Endothelial cell of umbilical vein (primary cell): ENCODE measurements at regions not wholly inside any gene's neighbourhood (a gene's known extent, or its start where the extent isn't known, plus 50 kb on each side); places are given as distances from the start of the nearest gene placed in this dataset.

Experiments
- BruUV-seq: library from RNA; stranded (reverse); fragments of 400-500 nt; replicated peaks from 2 replicates; lab custom pipeline; 2021; lab: Mats Ljungman, UMichigan
- CTCF ChIA-PET: fragments of 300-600, 350-600 bp; sonication (Branson Sonifier 250); formaldehyde crosslinking; loops from one replicate; lab custom pipeline; 2021; ENCODE audit warnings: antibody characterized with exemption, inconsistent platforms; lab: Charles Lee
- POLR2A ChIA-PET: fragments of 300-600, 350-600 bp; sonication (Branson Sonifier 250); formaldehyde crosslinking; loops from one replicate; lab custom pipeline; 2021; ENCODE audit warnings: antibody characterized with exemption, inconsistent platforms; lab: Charles Lee
- DNase-seq: peaks from one replicate; pipeline ENCODE4 v3.0.0-alpha.2; 2011; ENCODE audit warnings: low read depth, low spot score
- FAIRE-seq: peaks from 2 replicates; lab custom pipeline; 2011; peaks lifted over from hg19 to GRCh38; lab: Jason Lieb, UNC
- H2AFZ ChIP-seq: 2 replicates; pipeline ENCODE4 v1.6.0; 2012; ENCODE audit warnings: low read depth, low read length, control low read depth, inconsistent platforms
- H3K27ac ChIP-seq: 2 replicates; pipeline ENCODE4 v1.5.1; 2011; ENCODE audit warnings: low read depth, mild to moderate bottlenecking, control low read depth, low read length, moderate library complexity; ENCODE audit not compliant: insufficient read depth
- H3K27me3 ChIP-seq, 2 experiments: 2 replicates each; pipeline versions ENCODE4 v1.6.0 to v1.6.1; 2011; ENCODE audit warnings: low read length in 2 of 2, mixed read lengths in 1 of 2; ENCODE audit not compliant: control insufficient read depth in 2 of 2, insufficient read depth in 2 of 2
- H3K36me3 ChIP-seq, 2 experiments: 2 replicates in 1 of 2; 3 replicates in 1 of 2; pipeline ENCODE4 v1.5.1; 2011; ENCODE audit warnings: low read length in 2 of 2, mild to moderate bottlenecking in 1 of 2, moderate library complexity in 1 of 2; ENCODE audit not compliant: control insufficient read depth in 2 of 2, insufficient read depth in 2 of 2; ENCODE audit errors: extremely low read depth in 1 of 2
- H3K4me1 ChIP-seq: 3 replicates; pipeline ENCODE4 v1.5.1; 2011; ENCODE audit warnings: mild to moderate bottlenecking, low read length; ENCODE audit not compliant: control insufficient read depth, insufficient read depth; ENCODE audit errors: extremely low read depth
- H3K4me2 ChIP-seq: 2 replicates; pipeline ENCODE4 v1.6.1; 2011; ENCODE audit warnings: low read length, control low read depth, mixed read lengths; ENCODE audit not compliant: insufficient read depth
- H3K4me3 ChIP-seq, 3 experiments: fragments of 200-600 bp in 1 of 3; sonication (generic), shearing (Covaris generic) in 1 of 3; replicated peaks in 1 of 3; 2 replicates each; pipeline ENCODE4 v1.5.1; 2011 to 2016; ENCODE audit warnings: control low read depth in 3 of 3, low read length in 3 of 3, mild to moderate bottlenecking in 2 of 3, inconsistent platforms in 1 of 3, low read depth in 1 of 3, moderate library complexity in 1 of 3; ENCODE audit not compliant: insufficient read depth in 1 of 3
- H3K79me2 ChIP-seq: 2 replicates; pipeline ENCODE4 v1.6.0; 2012; ENCODE audit warnings: low read length, inconsistent platforms; ENCODE audit not compliant: control insufficient read depth, insufficient read depth
- H3K9ac ChIP-seq: replicated peaks from 2 replicates; pipeline ENCODE3; 2011; ENCODE audit warnings: low read length, control low read depth; ENCODE audit not compliant: insufficient read depth; ENCODE audit errors: extremely low read depth
- H3K9me1 ChIP-seq: replicated peaks from 3 replicates; pipeline ENCODE4 v1.6.0; 2011; ENCODE audit warnings: mild to moderate bottlenecking, low read length; ENCODE audit not compliant: control insufficient read depth, insufficient read depth; ENCODE audit errors: extremely low read depth
- H3K9me3 ChIP-seq: replicated peaks from 2 replicates; pipeline ENCODE4 v1.5.1; 2012; ENCODE audit warnings: low read length, inconsistent platforms; ENCODE audit not compliant: control insufficient read depth, insufficient read depth
- H4K20me1 ChIP-seq: replicated peaks from 2 replicates; pipeline ENCODE3; 2011; ENCODE audit warnings: mild to moderate bottlenecking, low read length; ENCODE audit not compliant: control insufficient read depth, insufficient read depth; ENCODE audit errors: extremely low read depth
- EZH2 ChIP-seq: IDR thresholded peaks from 2 replicates; pipeline ENCODE4 v1.6.1; 2012; ENCODE audit warnings: borderline replicate concordance, low read depth, mild to moderate bottlenecking, moderate library complexity, low read length, inconsistent platforms; ENCODE audit not compliant: severe bottlenecking
- FOS ChIP-seq: IDR thresholded peaks from 2 replicates; pipeline ENCODE4 v1.6.1; 2011; ENCODE audit warnings: mild to moderate bottlenecking, low read length, moderate library complexity, borderline replicate concordance; ENCODE audit not compliant: insufficient read depth
- GATA2 ChIP-seq: IDR thresholded peaks from 2 replicates; pipeline ENCODE4 v1.7.0; 2011; ENCODE audit warnings: low read depth, mild to moderate bottlenecking, moderate library complexity, mixed read lengths, low read length; ENCODE audit not compliant: insufficient read length, insufficient read depth
- JUN ChIP-seq: IDR thresholded peaks from 2 replicates; pipeline ENCODE4 v1.6.1; 2011; ENCODE audit warnings: borderline replicate concordance, low read depth; ENCODE audit not compliant: insufficient read length, insufficient read depth
- MYC ChIP-seq: IDR thresholded peaks from one replicate; pipeline ENCODE4 v1.6.1; 2011; ENCODE audit warnings: mild to moderate bottlenecking, low read depth, low read length
- POLR2A ChIP-seq: IDR thresholded peaks from 2 replicates; pipeline ENCODE4 v1.6.1; 2012; ENCODE audit warnings: low read depth, mild to moderate bottlenecking, control low read depth, low read length
- POLR2AphosphoS5 ChIP-seq: IDR thresholded peaks from 2 replicates; pipeline ENCODE4 v1.6.1; 2012; ENCODE audit warnings: low read depth, mild to moderate bottlenecking, control low read depth, low read length, moderate library complexity; ENCODE audit not compliant: insufficient read depth
- dilution Hi-C: fragments of 300-500 bp; cut with MboI; formaldehyde crosslinking; loops from one replicate; pipeline ENCODE4 v1.15.0; 2019; ENCODE audit warnings: low sequenced_read_pairs; ENCODE audit not compliant: extremely low pct_ligation_motif_present
- intact Hi-C: fragments of 100-400 bp; cut with micrococcal nuclease; formaldehyde crosslinking; loops from one replicate; pipeline ENCODE4 v1.10.0; 2022
- TF ChIP-seq, protein P1 (sequence below): IDR thresholded peaks from 2 replicates; pipeline ENCODE4 v1.6.1; 2011; ENCODE audit not compliant: insufficient read depth, insufficient read length
- TF ChIP-seq, protein P2 (sequence below), 2 donors: IDR thresholded peaks; 1 replicate in 1 of 2; 2 replicates in 1 of 2; pipeline ENCODE4 v1.5.1; 2011; ENCODE audit warnings: low read length in 2 of 2, mild to moderate bottlenecking in 2 of 2, moderate library complexity in 2 of 2, control low read depth in 1 of 2, inconsistent platforms in 1 of 2, low read depth in 1 of 2; ENCODE audit not compliant: insufficient read depth in 1 of 2; ENCODE audit errors: extremely low read depth in 1 of 2

DNA sequence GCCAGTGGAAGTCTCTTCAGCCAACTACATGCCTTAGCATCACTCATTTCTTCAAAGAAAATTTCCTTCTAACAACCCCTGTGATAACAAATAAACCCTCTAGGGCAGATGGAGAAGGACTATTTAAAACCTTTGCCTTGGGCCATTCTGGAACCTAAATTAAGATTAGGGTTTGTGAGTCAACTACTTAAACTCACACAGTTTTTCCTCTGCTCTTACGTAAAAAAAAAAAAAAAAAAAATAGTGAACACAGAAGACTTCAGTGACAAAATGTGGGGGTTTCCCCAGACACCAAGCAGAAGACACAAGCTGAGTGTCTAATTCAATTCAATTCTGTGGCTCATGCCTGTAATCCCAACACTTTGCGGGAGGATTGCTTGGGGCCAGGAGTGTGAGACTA is 65.8 kb upstream of the ERCC6L2 start:
- CTCF ChIA-PET = no interaction called here
- BruUV-seq = no TSS peak
- no peak for FAIRE-seq

More for the DNA sequence above, 65.8 kb upstream of the ERCC6L2 start:
- Histone ChIP-seq H3K4me2 (no peak overlapping the region), H3K36me3 (no peaks in the 10 kb centered on the region), H2AFZ (no peak overlapping the region), H3K27me3 (no peaks in the 10 kb centered on the region), H3K4me1 (peaks cover 5% of the 10 kb centered on the region), H3K9ac (no peak overlapping the region), H3K9me1 (no peaks in the 10 kb centered on the region), H3K9me3 (no peaks in the 10 kb centered on the region), H3K79me2 (no peaks in the 10 kb centered on the region), H3K27ac (no peak overlapping the region), H4K20me1 (no peaks in the 10 kb centered on the region), H3K4me3 (no peak overlapping the region)
- no peak for DNase-seq
- POLR2A ChIA-PET = no interaction called here
- dilution Hi-C loops (no loop called here), intact Hi-C loops (loop anchor here (5.0 kb wide), 1 partner anchor 67 kb away; no protein-coding TSS in a partner anchor)
- no peak for TF ChIP-seq EZH2
- TF ChIP-seq GATA2 = no peak
- TF ChIP-seq POLR2AphosphoS5 = no peak
- TF ChIP-seq JUN = no peak
- no peak for TF ChIP-seq FOS
- no peak for TF ChIP-seq POLR2A
- no peak for TF ChIP-seq MYC
- TF ChIP-seq, protein P1, sequence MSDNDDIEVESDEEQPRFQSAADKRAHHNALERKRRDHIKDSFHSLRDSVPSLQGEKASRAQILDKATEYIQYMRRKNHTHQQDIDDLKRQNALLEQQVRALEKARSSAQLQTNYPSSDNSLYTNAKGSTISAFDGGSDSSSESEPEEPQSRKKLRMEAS = no peak
- TF ChIP-seq, protein P2, sequence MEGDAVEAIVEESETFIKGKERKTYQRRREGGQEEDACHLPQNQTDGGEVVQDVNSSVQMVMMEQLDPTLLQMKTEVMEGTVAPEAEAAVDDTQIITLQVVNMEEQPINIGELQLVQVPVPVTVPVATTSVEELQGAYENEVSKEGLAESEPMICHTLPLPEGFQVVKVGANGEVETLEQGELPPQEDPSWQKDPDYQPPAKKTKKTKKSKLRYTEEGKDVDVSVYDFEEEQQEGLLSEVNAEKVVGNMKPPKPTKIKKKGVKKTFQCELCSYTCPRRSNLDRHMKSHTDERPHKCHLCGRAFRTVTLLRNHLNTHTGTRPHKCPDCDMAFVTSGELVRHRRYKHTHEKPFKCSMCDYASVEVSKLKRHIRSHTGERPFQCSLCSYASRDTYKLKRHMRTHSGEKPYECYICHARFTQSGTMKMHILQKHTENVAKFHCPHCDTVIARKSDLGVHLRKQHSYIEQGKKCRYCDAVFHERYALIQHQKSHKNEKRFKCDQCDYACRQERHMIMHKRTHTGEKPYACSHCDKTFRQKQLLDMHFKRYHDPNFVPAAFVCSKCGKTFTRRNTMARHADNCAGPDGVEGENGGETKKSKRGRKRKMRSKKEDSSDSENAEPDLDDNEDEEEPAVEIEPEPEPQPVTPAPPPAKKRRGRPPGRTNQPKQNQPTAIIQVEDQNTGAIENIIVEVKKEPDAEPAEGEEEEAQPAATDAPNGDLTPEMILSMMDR (IDR thresholded peaks at IDR 0.05; ENCODE audit: extremely low read depth in 1 of 2, insufficient read depth in 1 of 2, low read depth in 1 of 2, low read length in 2 of 2) = no peak
